CD14-positive monocyte (primary cell): ENCODE measurements at regions not wholly inside any gene's neighbourhood (a gene's known extent, or its start where the extent isn't known, plus 50 kb on each side); places are given as distances from the start of the nearest gene placed in this dataset.

Source experiments
- DNase-seq, 3 donors: peaks; one replicate each; pipeline ENCODE4 v3.0.0-alpha.2; 2011 to 2022
- H2AFZ ChIP-seq: 2 replicates; pipeline ENCODE4 v1.6.0; 2012; ENCODE audit warnings: mild to moderate bottlenecking, low read depth, low read length, inconsistent platforms; ENCODE audit not compliant: insufficient read depth, poor library complexity, severe bottlenecking
- H3K27ac ChIP-seq, 2 donors: 1 replicate in 1 of 2; 2 replicates in 1 of 2; pipeline ENCODE4 v1.5.1; 2012 to 2013; ENCODE audit warnings: low read length in 2 of 2, control low read depth in 1 of 2, inconsistent platforms in 1 of 2, low read depth in 1 of 2, mild to moderate bottlenecking in 1 of 2
- H3K27me3 ChIP-seq, 2 donors: one replicate each; pipeline versions ENCODE4 v1.6.0 to v1.6.1; 2011 to 2013; ENCODE audit warnings: low read length in 2 of 2; ENCODE audit not compliant: control insufficient read depth in 2 of 2, insufficient read depth in 2 of 2
- H3K36me3 ChIP-seq, 2 donors: replicated peaks in 1 of 2; 1 replicate in 1 of 2; 2 replicates in 1 of 2; pipeline versions ENCODE4 v1.5.1 to v1.6.1; 2012 to 2013; ENCODE audit warnings: low read length in 2 of 2, control low read depth in 1 of 2, inconsistent platforms in 1 of 2, mild to moderate bottlenecking in 1 of 2; ENCODE audit not compliant: insufficient read depth in 2 of 2, control insufficient read depth in 1 of 2
- H3K4me1 ChIP-seq, 2 donors: 1 replicate in 1 of 2; 2 replicates in 1 of 2; pipeline versions ENCODE4 v1.5.1 to v1.6.1; 2012 to 2013; ENCODE audit warnings: low read length in 2 of 2, control low read depth in 1 of 2, inconsistent platforms in 1 of 2, mild to moderate bottlenecking in 1 of 2, moderate library complexity in 1 of 2; ENCODE audit not compliant: insufficient read depth in 2 of 2, control insufficient read depth in 1 of 2
- H3K4me2 ChIP-seq: replicated peaks from 2 replicates; pipeline ENCODE3; 2012; ENCODE audit warnings: low read length, moderate library complexity, mild to moderate bottlenecking; ENCODE audit not compliant: poor library complexity, severe bottlenecking; ENCODE audit errors: extremely low read depth
- H3K4me3 ChIP-seq, 3 experiments: fragments of 200-600 bp in 1 of 3; sonication (generic) in 1 of 3; replicated peaks in 1 of 3; 1 replicate in 2 of 3; 2 replicates in 1 of 3; pipeline ENCODE4 v1.5.1; 2011 to 2013; ENCODE audit warnings: low read length in 3 of 3, mild to moderate bottlenecking in 3 of 3, control low read depth in 2 of 3, low read depth in 2 of 3, inconsistent platforms in 1 of 3, moderate library complexity in 1 of 3
- H3K79me2 ChIP-seq: 2 replicates; pipeline ENCODE4 v1.6.0; 2012; ENCODE audit warnings: mild to moderate bottlenecking, control low read depth, inconsistent platforms, low read length, moderate library complexity; ENCODE audit not compliant: insufficient read depth
- H3K9ac ChIP-seq: 2 replicates; pipeline ENCODE4 v1.6.0; 2017; ENCODE audit warnings: low read length, mild to moderate bottlenecking; ENCODE audit not compliant: insufficient read depth, poor library complexity, severe bottlenecking
- H3K9me3 ChIP-seq, 2 donors: replicated peaks in 1 of 2; 1 replicate in 1 of 2; 2 replicates in 1 of 2; pipeline versions ENCODE4 v1.5.1 to v1.6.1; 2012 to 2013; ENCODE audit warnings: low read length in 2 of 2, control low read depth in 1 of 2; ENCODE audit not compliant: control insufficient read depth in 1 of 2, insufficient read depth in 1 of 2
- H4K20me1 ChIP-seq: 2 replicates; pipeline ENCODE4 v1.6.0; 2012; ENCODE audit warnings: mild to moderate bottlenecking, low read length, control low read depth, moderate library complexity; ENCODE audit not compliant: insufficient read depth
- H3K27ac Mint-ChIP-seq, 7 donors: one replicate each; pipeline ENCODE4 v1.8.0; 2020; ENCODE audit warnings: mild to moderate bottlenecking in 7 of 7, mixed read lengths in 7 of 7, moderate library complexity in 6 of 7, inconsistent platforms in 2 of 7
- H3K27me3 Mint-ChIP-seq, 3 donors: one replicate each; pipeline ENCODE4 v1.8.0; 2021 to 2022; ENCODE audit warnings: low read depth in 3 of 3, mild to moderate bottlenecking in 3 of 3, mixed read lengths in 3 of 3, moderate library complexity in 3 of 3, inconsistent platforms in 1 of 3
- H3K36me3 Mint-ChIP-seq, 2 donors: one replicate each; pipeline ENCODE4 v1.8.0; 2020; ENCODE audit warnings: mixed read lengths in 2 of 2, inconsistent platforms in 1 of 2, mild to moderate bottlenecking in 1 of 2
- H3K4me1 Mint-ChIP-seq: one replicate; pipeline ENCODE4 v1.8.0; 2020; ENCODE audit warnings: mild to moderate bottlenecking, mixed read lengths
- H3K4me3 Mint-ChIP-seq, 2 donors: one replicate each; pipeline ENCODE4 v1.8.0; 2020; ENCODE audit warnings: mild to moderate bottlenecking in 2 of 2, mixed read lengths in 2 of 2, moderate library complexity in 1 of 2
- H3K9me3 Mint-ChIP-seq, 7 donors: one replicate each; pipeline ENCODE4 v1.8.0; 2020 to 2022; ENCODE audit warnings: mixed read lengths in 7 of 7, mild to moderate bottlenecking in 6 of 7, moderate library complexity in 6 of 7, inconsistent platforms in 2 of 7
- WGBS: methylation state at CpG from one replicate; pipeline ENCODE4 v1.1.5; 2013; ENCODE audit warnings: missing lambda C conversion rate; ENCODE audit not compliant: insufficient coverage; 5-methylcytosine and 5-hydroxymethylcytosine counted together
- intact Hi-C, 2 donors: fragments of 100-400 bp; cut with micrococcal nuclease; formaldehyde crosslinking; loops; one replicate each; pipeline versions ENCODE4 v1.15.0 to v1.15.1; 2023
- TF ChIP-seq, protein P1 (sequence below): fragments of 200-600 bp; IDR thresholded peaks from one replicate; pipeline ENCODE4 v1.8.0; 2022; ENCODE audit warnings: antibody characterized with exemption, mild to moderate bottlenecking

GRCh38 chr15:37260255-37260654 is 159.9 kb upstream of the MEIS2 start:
- Histone ChIP-seq H3K27ac (no peak overlapping the region), H3K27me3 (no peaks in the 10 kb centered on the region), H3K9ac (no peak overlapping the region), H3K4me3 (no peak overlapping the region), H3K4me1 (no peaks in the 10 kb centered on the region), H3K4me2 (no peak overlapping the region), H3K79me2 (no peaks in the 10 kb centered on the region), H4K20me1 (no peaks in the 10 kb centered on the region), H3K9me3 (peaks cover 3 to 14% of the 10 kb centered on the region in 2 donors), H2AFZ (no peak overlapping the region), H3K36me3 (no peaks in the 10 kb centered on the region)
- Mint-ChIP-seq H3K4me1 (no peaks in the 10 kb centered on the region), H3K27ac (no peak overlapping the region), H3K4me3 (no peak overlapping the region), H3K27me3 (no peaks in the 10 kb centered on the region), H3K9me3 (peaks cover 2 to 5% (median 4%) of the 10 kb centered on the region in 7 donors), H3K36me3 (no peaks in the 10 kb centered on the region)
- intact Hi-C loops: no loop called here
- DNase-seq: no peak
- TF ChIP-seq, protein P1, sequence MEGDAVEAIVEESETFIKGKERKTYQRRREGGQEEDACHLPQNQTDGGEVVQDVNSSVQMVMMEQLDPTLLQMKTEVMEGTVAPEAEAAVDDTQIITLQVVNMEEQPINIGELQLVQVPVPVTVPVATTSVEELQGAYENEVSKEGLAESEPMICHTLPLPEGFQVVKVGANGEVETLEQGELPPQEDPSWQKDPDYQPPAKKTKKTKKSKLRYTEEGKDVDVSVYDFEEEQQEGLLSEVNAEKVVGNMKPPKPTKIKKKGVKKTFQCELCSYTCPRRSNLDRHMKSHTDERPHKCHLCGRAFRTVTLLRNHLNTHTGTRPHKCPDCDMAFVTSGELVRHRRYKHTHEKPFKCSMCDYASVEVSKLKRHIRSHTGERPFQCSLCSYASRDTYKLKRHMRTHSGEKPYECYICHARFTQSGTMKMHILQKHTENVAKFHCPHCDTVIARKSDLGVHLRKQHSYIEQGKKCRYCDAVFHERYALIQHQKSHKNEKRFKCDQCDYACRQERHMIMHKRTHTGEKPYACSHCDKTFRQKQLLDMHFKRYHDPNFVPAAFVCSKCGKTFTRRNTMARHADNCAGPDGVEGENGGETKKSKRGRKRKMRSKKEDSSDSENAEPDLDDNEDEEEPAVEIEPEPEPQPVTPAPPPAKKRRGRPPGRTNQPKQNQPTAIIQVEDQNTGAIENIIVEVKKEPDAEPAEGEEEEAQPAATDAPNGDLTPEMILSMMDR: no peak

GRCh38 chr15:37261685-37262084 is 161.3 kb upstream of the MEIS2 start:
- Mint-ChIP-seq H3K9me3 (peaks cover 0 to 5% (median 3%) of the 10 kb centered on the region in 7 donors), H3K27me3 (no peaks in the 10 kb centered on the region), H3K27ac (no peak overlapping the region), H3K4me1 (no peaks in the 10 kb centered on the region), H3K36me3 (no peaks in the 10 kb centered on the region), H3K4me3 (no peak overlapping the region)
- H3K9ac ChIP-seq: no peak overlapping the region
- no peaks in the 10 kb centered on the region for H4K20me1 ChIP-seq
- TF ChIP-seq, protein P1: no peak
- H3K4me1 ChIP-seq: no peaks in the 10 kb centered on the region
- no peaks in the 10 kb centered on the region for H3K27me3 ChIP-seq
- H3K4me3 ChIP-seq: no peak overlapping the region
- intact Hi-C loops: no loop called here
- H3K36me3 ChIP-seq: no peaks in the 10 kb centered on the region
- H3K9me3 ChIP-seq: peaks cover 3 to 14% of the 10 kb centered on the region in 2 donors
- H3K4me2 ChIP-seq: no peak overlapping the region
- 83% methylated on average over 1 of the region's 4 CpGs for WGBS
- no peak overlapping the region for H3K27ac ChIP-seq
- H3K79me2 ChIP-seq: no peaks in the 10 kb centered on the region
- H2AFZ ChIP-seq: no peak overlapping the region
- DNase-seq: no peak
